RWPE1 (cell line): ENCODE measurements at regions not wholly inside any gene's neighbourhood (a gene's known extent, or its start where the extent isn't known, plus 50 kb on each side); places are given as distances from the start of the nearest gene placed in this dataset.

Experiments
- CTCF ChIA-PET: fragments of 350-600 bp; sonication (Branson Sonifier 250); formaldehyde crosslinking; extraction: SDS; loops from one replicate; lab custom pipeline; 2021; lab: Yijun Ruan, JAX
- POLR2A ChIA-PET: fragments of 400-600 bp; formaldehyde crosslinking; extraction: SDS; loops from one replicate; lab custom pipeline; 2020; ENCODE audit warnings: antibody characterized with exemption; ENCODE audit not compliant: low non-redundant PET; lab: Yijun Ruan, JAX
- DNase-seq: peaks from one replicate; pipeline ENCODE4 v3.0.0; 2012; ENCODE audit warnings: low spot score
- H3K27ac ChIP-seq: fragments of 450-650 bp; 2 replicates; pipeline ENCODE4 v1.5.1; 2017
- TF ChIP-seq, protein P1 (sequence below): fragments of 450-650 bp; conservative IDR thresholded peaks from 2 replicates; pipeline ENCODE4 v1.5.1; 2017; ENCODE audit warnings: low read depth, mild to moderate bottlenecking

DNA sequence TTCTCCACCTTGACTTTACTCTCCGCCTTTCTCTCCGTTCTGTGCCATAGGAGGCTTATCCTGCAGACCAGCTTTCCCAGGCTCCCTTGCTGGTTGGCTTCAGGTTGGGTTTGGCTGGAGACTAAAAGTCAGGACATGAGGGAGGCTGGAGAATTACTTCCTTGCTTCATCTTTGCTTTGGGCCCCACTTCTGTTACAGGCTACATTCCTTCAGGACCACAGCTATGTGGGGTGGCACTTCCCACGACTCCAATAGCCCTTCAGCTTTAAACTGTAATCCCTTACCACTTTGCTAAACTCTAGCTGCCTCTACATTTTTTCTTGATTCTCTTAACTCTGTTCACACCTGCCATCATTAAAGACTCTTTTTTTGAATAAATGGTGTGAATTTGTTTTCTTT lies 186.7 kb upstream of the NR4A3 start:
- ChIA-PET POLR2A (no interaction called here), CTCF (interaction anchor here (0.6 kb wide), 1 partner anchor 70 kb away, joined by 6 read pairs; no protein-coding TSS in a partner anchor)
- H3K27ac ChIP-seq: no peak overlapping the region
- TF ChIP-seq, protein P1, sequence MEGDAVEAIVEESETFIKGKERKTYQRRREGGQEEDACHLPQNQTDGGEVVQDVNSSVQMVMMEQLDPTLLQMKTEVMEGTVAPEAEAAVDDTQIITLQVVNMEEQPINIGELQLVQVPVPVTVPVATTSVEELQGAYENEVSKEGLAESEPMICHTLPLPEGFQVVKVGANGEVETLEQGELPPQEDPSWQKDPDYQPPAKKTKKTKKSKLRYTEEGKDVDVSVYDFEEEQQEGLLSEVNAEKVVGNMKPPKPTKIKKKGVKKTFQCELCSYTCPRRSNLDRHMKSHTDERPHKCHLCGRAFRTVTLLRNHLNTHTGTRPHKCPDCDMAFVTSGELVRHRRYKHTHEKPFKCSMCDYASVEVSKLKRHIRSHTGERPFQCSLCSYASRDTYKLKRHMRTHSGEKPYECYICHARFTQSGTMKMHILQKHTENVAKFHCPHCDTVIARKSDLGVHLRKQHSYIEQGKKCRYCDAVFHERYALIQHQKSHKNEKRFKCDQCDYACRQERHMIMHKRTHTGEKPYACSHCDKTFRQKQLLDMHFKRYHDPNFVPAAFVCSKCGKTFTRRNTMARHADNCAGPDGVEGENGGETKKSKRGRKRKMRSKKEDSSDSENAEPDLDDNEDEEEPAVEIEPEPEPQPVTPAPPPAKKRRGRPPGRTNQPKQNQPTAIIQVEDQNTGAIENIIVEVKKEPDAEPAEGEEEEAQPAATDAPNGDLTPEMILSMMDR: no peak
- no peak for DNase-seq

DNA sequence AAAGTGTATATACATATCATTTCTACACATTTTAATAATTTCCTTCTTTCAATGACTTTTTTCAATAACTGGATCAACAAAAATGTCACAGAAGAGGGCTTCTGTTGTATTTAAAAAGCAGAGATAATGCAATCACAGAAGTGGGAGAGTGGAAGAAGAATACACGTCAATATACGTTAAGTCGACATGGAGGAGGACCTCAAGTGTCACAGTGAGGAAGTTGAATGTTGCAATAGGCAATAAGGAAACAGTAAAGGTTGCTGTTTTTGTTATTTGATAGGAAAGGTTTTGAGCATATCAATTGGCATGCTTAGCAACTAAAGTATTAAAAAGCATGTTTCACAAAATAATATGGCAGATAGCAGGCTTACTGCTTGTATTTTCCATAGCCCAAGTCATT lies 184.0 kb upstream of the NR4A3 start:
- CTCF ChIA-PET: no interaction called here
- POLR2A ChIA-PET: no interaction called here
- TF ChIP-seq, protein P1: no peak
- DNase-seq: no peak
- no peak overlapping the region for H3K27ac ChIP-seq

DNA sequence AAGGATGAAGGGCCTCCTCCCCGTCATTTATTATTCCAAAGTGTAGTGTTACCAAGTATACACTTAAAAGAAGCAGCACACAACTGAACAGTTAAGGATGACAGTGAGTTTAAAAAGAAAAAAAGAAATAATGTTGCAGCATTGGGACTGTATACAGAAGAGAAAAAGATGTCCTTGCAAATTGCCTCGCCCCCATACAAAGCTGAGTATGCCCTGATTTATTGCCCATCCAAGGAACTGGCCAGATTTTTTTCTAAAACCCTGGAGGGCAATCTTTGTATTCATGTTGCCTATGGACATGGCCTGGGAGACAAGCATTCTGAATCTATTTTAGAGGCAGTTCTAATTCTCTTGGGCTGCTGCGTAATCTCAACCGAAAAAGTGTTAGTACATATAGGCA lies 182.7 kb upstream of the NR4A3 start:
- CTCF ChIA-PET: no interaction called here
- POLR2A ChIA-PET: no interaction called here
- no peak overlapping the region for H3K27ac ChIP-seq
- TF ChIP-seq, protein P1: no peak
- no peak for DNase-seq

DNA sequence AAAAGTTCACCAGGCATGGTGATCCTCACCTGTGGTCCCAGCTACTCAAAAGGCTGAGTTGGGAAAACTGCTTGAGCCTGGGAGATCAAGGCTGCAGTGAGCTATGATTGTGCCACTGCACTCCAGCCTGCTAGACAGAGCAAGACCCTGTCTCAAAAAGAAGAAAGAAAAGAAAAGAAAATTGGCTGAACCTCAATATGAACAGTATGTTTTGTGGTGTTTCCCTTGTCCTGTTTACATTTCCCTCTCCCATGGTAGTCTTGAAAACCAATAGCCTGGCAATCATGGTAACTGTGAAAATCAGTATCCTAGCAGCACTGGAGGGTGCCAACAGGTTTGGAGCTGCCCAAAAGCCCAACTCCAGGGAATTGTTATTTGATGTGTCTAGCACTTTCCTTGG lies 174.1 kb upstream of the NR4A3 start:
- CTCF ChIA-PET: interaction anchor here (0.5 to 0.9 kb wide), 3 partner anchors 21 to 154 kb away, joined by 3 to 4 read pairs (median 3); no protein-coding TSS in a partner anchor
- POLR2A ChIA-PET: no interaction called here
- TF ChIP-seq, protein P1: no peak
- no peak for DNase-seq
- H3K27ac ChIP-seq: no peak overlapping the region

DNA sequence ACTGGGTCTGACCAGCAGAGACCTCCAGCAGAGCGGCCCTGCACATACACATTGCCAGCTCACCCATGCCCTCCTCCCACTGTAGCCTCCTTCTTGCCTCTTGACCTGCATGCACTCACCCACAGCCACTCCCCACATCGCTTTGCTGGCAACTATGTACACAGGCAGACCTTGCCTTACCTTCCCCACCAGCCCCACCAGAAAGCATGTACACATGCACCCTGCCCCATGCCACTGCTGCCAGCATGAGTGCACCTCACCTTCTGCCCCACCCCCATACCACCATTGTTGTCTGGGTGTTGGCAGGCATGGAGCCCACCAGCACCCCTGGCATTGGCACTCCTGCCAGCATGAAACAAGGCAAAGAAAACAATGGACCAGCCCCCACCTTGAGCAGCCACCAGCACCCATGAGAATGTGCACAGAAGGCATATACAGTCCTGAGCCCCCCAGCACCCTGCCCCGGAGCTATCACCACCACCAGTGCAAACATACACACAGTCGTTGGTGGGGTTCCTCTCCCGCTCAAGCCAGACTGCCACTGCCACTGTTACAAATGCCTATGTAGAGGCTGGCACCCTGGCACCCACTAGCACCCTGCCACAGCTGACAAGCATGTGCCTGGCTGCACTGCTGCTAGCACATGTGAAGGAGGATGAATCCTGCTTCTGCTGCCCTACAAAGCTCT lies 171.4 kb upstream of the NR4A3 start:
- TF ChIP-seq, protein P1: no peak
- no peak overlapping the region for H3K27ac ChIP-seq
- POLR2A ChIA-PET: no interaction called here
- CTCF ChIA-PET: interaction anchor here (0.6 kb wide), 3 partner anchors 84 to 185 kb away, joined by 3 read pairs; no protein-coding TSS in a partner anchor
- no peak for DNase-seq

DNA sequence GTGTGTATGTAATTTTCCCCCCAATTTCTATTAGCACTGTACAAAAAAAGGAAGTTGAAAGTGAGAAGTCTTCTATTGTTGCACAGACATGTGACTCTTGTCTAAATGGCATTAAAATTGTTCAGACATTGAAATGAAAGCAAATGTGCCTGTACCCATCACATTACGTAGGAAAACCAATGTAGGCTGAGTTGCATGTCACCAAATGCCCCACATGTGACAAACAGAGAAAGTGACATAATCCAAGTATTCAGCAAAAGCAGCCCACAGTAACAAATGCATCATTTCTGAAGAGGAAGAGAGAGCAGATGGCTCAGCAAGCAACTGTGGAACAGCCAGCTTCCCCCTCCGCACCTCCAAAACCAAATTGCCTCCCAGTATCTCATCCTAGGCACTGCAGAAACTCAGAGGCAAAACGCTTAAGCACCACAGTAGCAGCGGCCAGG lies 161.5 kb upstream of the NR4A3 start:
- TF ChIP-seq, protein P1: no peak
- POLR2A ChIA-PET: no interaction called here
- H3K27ac ChIP-seq: no peak overlapping the region
- CTCF ChIA-PET: no interaction called here
- no peak for DNase-seq
